ENCODE measurements at regions not wholly inside any gene's neighbourhood (a gene's known extent, or its start where the extent isn't known, plus 50 kb on each side); places are given as distances from the start of the nearest gene placed in this dataset.

GRCh38 chr6:112457886-112458285 is 110.8 kb downstream of the RFPL4B start:
- no peak for TF ChIP-seq CTCF (IDR thresholded peaks at IDR 0.05; ENCODE audit: low read depth, low read length)
- no peak overlapping the region for H3K4me3 ChIP-seq (ENCODE audit: low read depth, low read length)

DNA sequence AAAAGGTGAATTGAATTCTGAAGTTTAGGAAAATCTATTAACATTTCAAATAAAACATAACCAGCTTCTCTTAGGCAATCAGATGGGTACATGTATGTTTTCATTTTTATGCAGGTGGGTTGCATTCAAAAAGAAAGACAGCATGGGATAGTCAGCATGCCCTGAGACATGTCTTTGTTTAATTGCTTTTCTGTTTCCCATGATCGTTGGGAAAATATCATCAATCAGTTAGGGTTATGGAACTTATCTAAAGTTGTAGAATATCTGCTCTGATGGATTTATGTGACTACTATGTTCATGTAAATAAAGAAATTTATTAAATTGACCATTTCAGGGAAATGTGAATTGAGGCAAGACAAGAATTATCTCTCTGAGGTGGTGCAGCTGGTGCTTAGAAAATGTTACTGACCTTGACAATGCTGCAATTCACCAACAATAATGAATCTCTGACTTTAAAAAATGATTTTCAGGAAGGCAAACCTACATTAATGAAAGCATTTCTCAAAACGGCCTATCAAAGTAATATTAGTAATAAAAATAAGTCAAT is 112.7 kb downstream of the RFPL4B start:
- no peak overlapping the region for H3K4me3 ChIP-seq (ENCODE audit: low read depth, low read length)
- TF ChIP-seq CTCF (IDR thresholded peaks at IDR 0.05; ENCODE audit: low read depth, low read length) = no peak

DNA sequence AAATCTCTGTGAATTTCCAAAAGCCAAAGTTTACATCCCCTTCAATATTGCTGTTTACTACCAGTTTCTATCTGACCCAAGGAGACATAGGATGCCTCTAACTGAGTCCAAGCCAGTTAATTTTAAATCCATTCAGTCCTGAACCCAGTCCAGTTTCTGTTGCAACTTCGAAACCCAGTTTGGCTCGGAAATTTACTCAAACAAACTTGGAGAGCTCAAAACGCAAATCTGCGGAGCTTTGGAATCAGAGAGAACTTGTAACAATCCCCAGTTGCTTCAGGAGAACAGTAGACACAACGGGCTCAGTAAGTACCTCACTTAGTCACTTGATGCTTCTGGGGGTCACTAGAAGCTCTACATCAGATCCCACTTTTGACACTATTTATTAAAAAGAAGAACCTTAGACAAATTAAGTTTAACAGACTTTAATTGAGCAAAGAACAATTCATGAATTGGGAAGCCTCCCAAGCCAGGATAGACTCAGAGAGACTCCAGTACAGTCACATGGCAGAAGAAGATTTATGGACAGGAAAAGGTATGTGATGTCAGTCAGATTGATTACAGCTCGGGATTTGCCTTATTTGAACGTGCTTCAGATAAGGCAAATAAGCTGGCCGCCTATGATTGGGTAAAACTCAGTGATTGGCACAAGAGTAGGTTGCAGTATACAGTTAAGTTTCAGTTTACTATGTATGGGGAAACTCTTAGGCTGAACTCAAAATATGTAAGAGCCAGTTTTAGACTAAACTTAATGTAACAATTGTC is 118.0 kb downstream of the RFPL4B start:
- no peak for TF ChIP-seq CTCF (IDR thresholded peaks at IDR 0.05; ENCODE audit: low read depth, low read length)

DNA sequence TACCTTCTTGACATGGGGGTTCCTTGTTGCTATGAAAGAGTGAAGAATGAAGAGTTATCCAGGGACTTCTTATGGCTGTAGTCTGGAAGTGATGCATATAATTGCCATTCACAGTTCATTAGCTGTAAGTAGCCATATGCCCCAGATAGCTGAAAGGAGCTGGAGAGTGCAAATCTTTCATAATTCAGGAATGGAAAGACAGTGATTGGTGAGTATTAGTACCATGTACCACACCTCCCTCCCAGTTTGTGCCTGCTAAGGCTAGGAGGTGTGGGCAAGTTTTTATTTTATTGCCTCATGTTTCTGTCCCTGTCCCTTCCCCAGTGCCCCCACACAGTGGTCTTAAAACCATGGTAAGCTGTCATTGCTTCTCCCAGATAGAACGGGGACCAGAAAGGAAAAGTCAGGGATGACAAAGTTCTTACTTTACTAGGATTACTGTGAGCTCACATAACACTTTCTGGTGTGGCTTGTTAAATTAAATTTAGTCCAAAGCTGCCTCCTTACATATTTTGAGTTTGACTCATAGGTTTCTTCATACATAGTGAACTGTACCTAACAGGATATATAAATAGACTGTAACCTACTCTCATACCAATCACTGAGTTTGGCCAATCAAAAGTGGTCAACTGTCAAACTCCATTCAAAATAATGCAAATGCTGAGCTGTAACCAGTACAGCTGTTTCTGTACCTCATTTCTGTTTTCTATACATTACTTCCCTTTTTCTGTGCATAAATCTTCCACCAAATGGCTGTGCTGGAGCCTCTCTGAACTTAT is 119.4 kb downstream of the RFPL4B start:
- no peak overlapping the region for H3K4me3 ChIP-seq (ENCODE audit: low read depth, low read length)
- TF ChIP-seq CTCF (IDR thresholded peaks at IDR 0.05; ENCODE audit: low read depth, low read length) = no peak

More for the DNA sequence above, 118.0 kb downstream of the RFPL4B start:
- no peak overlapping the region for H3K4me3 ChIP-seq (ENCODE audit: low read depth, low read length)

DNA sequence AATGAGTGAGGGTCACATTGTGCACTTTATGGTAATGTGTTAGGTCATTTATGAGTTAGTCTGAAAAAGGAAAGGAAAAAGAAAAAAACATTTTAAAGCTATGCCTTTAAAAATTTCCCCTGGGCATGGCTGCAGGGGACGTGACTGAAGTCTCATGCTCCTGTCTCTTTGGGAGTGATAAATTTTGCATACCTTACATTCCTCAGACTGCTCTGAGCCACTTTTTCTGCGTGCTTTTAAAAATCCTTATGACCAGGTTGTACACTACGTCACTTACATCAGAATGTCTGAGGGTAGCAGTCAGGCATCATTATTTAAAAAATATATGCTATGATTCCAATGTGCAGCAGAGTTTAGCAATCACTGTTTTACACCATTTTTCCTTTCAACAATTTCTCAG is 121.2 kb downstream of the RFPL4B start:
- TF ChIP-seq CTCF (IDR thresholded peaks at IDR 0.05; ENCODE audit: low read depth, low read length) = no peak
- H3K4me3 ChIP-seq (ENCODE audit: low read depth, low read length) = no peak overlapping the region

DNA sequence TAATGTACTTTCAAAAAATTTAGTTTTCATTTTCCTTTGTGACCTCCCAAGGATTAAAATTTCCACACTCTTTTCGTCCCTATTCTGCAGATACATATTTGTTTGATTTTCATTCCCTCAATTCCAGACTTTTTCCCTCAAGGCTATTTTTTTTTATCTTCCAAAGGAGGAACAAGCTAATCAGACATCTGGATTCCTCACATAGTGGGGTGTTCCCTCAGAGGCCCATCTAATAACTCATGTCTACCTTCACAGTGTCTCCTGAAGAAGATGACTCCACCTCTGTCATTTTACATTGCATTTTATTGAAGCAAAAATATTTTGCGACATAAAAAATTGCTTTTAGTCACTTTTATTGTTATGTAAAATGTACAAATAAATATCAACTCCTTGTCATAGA is 122.2 kb downstream of the RFPL4B start:
- no peak overlapping the region for H3K4me3 ChIP-seq (ENCODE audit: low read depth, low read length)
- no peak for TF ChIP-seq CTCF (IDR thresholded peaks at IDR 0.05; ENCODE audit: low read depth, low read length)

DNA sequence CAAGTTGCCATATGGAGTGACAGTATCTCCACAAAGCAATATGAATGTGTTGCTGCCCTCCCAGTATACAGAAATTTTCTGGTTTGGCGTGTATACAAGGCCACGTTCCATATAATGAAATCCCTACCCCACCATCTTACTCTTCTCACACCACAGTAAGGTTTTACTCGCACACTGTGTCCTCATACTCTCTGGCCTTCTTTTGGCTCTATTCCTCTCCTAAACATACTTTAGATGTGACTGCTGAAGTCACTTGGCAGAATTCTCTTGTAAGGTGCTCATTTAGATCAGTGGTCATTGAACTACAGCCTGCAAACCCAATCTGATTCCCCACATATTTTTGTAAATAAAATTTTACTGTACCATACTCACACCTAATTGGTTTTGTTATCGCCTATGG is 123.2 kb downstream of the RFPL4B start:
- H3K4me3 ChIP-seq (ENCODE audit: low read depth, low read length) = no peak overlapping the region
- no peak for TF ChIP-seq CTCF (IDR thresholded peaks at IDR 0.05; ENCODE audit: low read depth, low read length)
